Tibial artery (tissue), 4 donors: ENCODE measurements at regions not wholly inside any gene's neighbourhood (a gene's known extent, or its start where the extent isn't known, plus 50 kb on each side); places are given as distances from the start of the nearest gene placed in this dataset.
A peak's percentile ranks its signal among the peaks of the same experiment; 100 is the strongest.

ENCODE experiments used
- DNase-seq, 2 donors: peaks; one replicate each; pipeline ENCODE4 v3.0.0-alpha.2; 2019
- H3K27ac ChIP-seq, 2 donors: fragments of 200-600 bp; sonication (generic) in 1 of 2; 1 replicate in 1 of 2; 2 replicates in 1 of 2; pipeline ENCODE4 v1.5.1; 2018 to 2019; ENCODE audit warnings: mild to moderate bottlenecking in 1 of 2
- H3K27me3 ChIP-seq, 2 donors: fragments of 200-600 bp; sonication (generic) in 1 of 2; one replicate each; pipeline versions ENCODE4 v1.5.1 to v1.6.0; 2016 to 2019
- H3K36me3 ChIP-seq, 3 donors: fragments of 200-600 bp; sonication (generic) in 2 of 3; one replicate each; pipeline ENCODE4 v1.5.1; 2016 to 2019; ENCODE audit warnings: mild to moderate bottlenecking in 2 of 3
- H3K4me1 ChIP-seq, 4 donors: fragments of 200-600 bp; sonication (generic) in 2 of 4; 1 replicate in 3 of 4; 2 replicates in 1 of 4; pipeline ENCODE4 v1.5.1; 2016 to 2019
- H3K4me3 ChIP-seq, 2 donors: fragments of 200-600 bp; sonication (generic) in 1 of 2; 1 replicate in 1 of 2; 2 replicates in 1 of 2; pipeline ENCODE4 v1.5.1; 2018 to 2019; ENCODE audit warnings: mild to moderate bottlenecking in 2 of 2
- H3K9me3 ChIP-seq, 3 donors: fragments of 200-600 bp; sonication (generic) in 1 of 3; one replicate each; pipeline ENCODE4 v1.5.1; 2016 to 2019
- CTCF ChIP-seq, 2 experiments: fragments of 200-600 bp in 1 of 2; fragments of 450-650 bp in 1 of 2; IDR thresholded peaks; one replicate each; pipeline ENCODE4 v1.5.1; 2017 to 2019; ENCODE audit warnings: antibody characterized with exemption in 2 of 2, mild to moderate bottlenecking in 1 of 2, moderate library complexity in 1 of 2
- intact Hi-C: fragments of 100-400 bp; cut with DNase I; formaldehyde crosslinking; loops from one replicate; pipeline ENCODE4 v1.15.0; 2023; ENCODE audit warnings: low total_unique reads

- Histone ChIP-seq H3K27me3 (no peaks in the 10 kb centered on the region), H3K27ac (peak overlapping the region; percentile 44 to 62), H3K4me1 (peaks cover 0 to 60% (median 25%) of the 10 kb centered on the region in 4 donors), H3K4me3 (no peak overlapping the region), H3K9me3 (no peaks in the 10 kb centered on the region), H3K36me3 (no peaks in the 10 kb centered on the region)
- intact Hi-C loops = no loop called here
- peak in 1 of 2 donors; percentile 33 for DNase-seq
- TF ChIP-seq CTCF (IDR thresholded peaks at IDR 0.05) = no peak
These were observed 363.5 kb upstream of the TNP1 start for GRCh38 chr2:217223222-217223930.

- TF ChIP-seq CTCF (IDR thresholded peaks at IDR 0.05) = no peak
- intact Hi-C loops = no loop called here
- DNase-seq = no peak
- Histone ChIP-seq H3K4me3 (no peak overlapping the region), H3K36me3 (no peaks in the 10 kb centered on the region), H3K27me3 (no peaks in the 10 kb centered on the region), H3K4me1 (peaks cover 0 to 67% (median 25%) of the 10 kb centered on the region in 4 donors), H3K27ac (no peak overlapping the region), H3K9me3 (no peaks in the 10 kb centered on the region)
These were observed 362.5 kb upstream of the TNP1 start for GRCh38 chr2:217222309-217222910.

- DNase-seq = no peak
- peaks cover 0 to 67% (median 25%) of the 10 kb centered on the region in 4 donors for H3K4me1 ChIP-seq
- no peaks in the 10 kb centered on the region for H3K27me3 ChIP-seq
- intact Hi-C loops = no loop called here
- H3K9me3 ChIP-seq = no peaks in the 10 kb centered on the region
- H3K36me3 ChIP-seq = no peaks in the 10 kb centered on the region
- no peak for TF ChIP-seq CTCF (IDR thresholded peaks at IDR 0.05)
- H3K4me3 ChIP-seq = no peak overlapping the region
- H3K27ac ChIP-seq = peak overlapping the region in 1 of 2 donors; percentile 51
These were observed 360.6 kb upstream of the TNP1 start for GRCh38 chr2:217220228-217221013.

GRCh38 chr2:217219164-217219520, 359.3 kb upstream of the TNP1 start:
- H3K36me3 ChIP-seq = no peaks in the 10 kb centered on the region
- H3K4me1 ChIP-seq = peaks cover 0 to 62% (median 25%) of the 10 kb centered on the region in 4 donors
- no peak for DNase-seq
- no peak overlapping the region for H3K4me3 ChIP-seq
- no peaks in the 10 kb centered on the region for H3K9me3 ChIP-seq
- intact Hi-C loops = no loop called here
- no peaks in the 10 kb centered on the region for H3K27me3 ChIP-seq
- H3K27ac ChIP-seq = no peak overlapping the region
- TF ChIP-seq CTCF (IDR thresholded peaks at IDR 0.05) = no peak

- Histone ChIP-seq H3K27ac (no peak overlapping the region), H3K9me3 (no peaks in the 10 kb centered on the region), H3K4me3 (no peak overlapping the region), H3K4me1 (peaks cover 0 to 56% (median 20%) of the 10 kb centered on the region in 4 donors), H3K27me3 (no peaks in the 10 kb centered on the region), H3K36me3 (no peaks in the 10 kb centered on the region)
- no peak for DNase-seq
- intact Hi-C loops = no loop called here
- TF ChIP-seq CTCF (IDR thresholded peaks at IDR 0.05) = no peak
These were observed 358.7 kb upstream of the TNP1 start for GRCh38 chr2:217218269-217219163.
